ENCODE measurements at regions not wholly inside any gene's neighbourhood (a gene's known extent, or its start where the extent isn't known, plus 50 kb on each side); places are given as distances from the start of the nearest gene placed in this dataset.

DNA sequence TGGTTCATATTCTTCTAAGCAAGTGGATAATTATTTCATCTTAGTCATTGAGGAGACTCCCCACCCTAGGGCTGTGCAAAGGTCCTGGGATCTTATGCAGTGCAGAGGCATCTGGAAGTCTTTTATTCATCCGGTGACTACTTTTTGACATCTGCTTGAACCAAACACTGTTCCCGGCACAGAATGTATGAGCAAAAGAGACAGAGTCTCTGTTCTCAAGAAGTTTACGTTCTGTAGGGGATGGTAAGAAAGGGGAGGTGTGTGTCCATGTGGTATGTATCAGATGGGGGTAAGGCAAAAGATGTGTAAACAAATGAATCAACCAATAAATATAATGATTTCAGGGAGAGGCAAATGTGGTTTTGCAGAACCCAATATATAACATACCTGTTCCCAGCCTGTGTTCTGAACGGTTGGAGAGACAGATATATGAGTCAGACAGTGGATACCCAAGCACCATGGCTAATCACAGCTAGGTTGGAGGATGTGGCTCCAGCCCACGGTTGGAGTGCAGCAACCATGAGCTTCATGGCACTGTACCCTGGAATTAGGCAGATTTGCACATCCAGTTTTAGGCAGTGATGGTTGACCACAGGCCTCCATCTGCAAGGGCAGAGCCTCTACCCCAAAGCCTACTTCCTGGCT, 75.1 kb upstream of the CADM1 start:
- no peak for DNase-seq

DNA sequence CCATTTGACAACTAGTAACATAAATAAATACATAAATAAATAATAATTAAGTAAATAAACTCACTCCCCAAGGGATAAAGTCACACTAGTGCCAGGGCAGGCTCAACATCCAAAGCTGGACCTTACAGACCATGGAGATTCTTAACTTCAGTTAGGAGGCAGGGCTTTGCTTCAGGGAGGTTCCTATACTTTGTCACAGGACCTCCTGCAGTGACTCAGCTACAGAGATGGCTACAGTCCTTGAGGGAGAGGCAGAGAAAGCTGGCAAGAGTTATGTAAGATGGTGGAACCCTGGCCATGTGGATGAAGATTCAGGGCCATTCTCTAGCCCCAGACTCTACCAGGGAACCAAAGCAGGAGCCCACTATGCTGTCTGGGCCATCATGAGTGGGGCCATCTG, 74.1 kb upstream of the CADM1 start:
- no peak for DNase-seq

DNA sequence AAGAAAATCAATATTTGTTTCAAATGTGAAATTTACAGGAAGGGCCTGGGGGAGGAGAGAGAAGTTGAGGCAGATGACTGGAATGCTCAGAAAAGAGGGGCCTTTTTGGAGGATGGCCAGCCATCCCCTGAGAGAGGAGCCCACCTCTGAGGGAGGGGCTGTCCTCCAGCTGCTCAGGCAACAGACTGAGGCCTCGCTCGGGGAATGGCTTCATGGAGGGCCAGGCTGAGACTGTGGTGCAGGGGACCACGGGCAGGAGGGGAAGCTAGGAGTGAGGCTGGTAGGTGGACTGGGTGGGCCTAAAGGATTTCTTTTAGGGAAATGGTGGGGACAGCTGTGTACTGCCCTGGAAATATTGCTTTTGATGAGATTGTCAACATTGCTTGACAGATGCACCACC, 73.5 kb upstream of the CADM1 start:
- no peak for DNase-seq

DNA sequence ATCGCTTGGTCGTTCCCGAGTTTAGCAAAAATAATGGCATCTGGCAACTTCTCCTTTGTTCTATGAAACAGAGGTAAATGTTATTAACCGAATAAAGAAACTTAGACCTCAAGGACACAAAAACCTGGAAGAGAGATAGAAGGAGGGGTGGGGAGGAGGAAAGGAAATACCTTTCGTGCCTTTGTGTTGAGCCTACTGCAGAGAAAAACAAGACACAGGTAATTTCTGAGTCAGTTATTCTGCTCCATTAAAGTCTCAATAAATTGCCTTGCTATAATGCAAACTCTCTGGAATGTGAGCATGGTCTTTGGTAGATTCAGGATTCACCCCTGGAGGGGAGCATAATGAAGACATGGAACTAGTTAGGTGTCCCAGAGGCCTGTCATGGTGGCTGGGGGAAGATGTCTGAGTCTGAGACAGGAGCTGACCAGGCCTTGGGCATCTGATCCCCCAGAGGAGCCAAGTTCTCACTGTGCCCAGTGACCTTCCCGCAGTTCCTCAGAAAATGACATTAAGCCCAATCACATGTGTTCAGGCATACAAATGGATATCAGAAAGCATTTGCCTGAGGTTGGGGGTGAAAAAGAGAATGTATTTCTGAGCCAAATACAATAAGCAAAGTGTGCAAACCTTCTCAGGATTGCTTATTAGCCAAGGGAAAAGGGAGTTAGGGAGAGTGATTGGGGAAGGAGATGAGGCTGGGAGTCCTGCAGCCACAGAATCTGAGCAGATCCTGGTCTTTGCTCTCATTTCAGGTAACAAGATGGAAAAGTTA, 72.6 kb upstream of the CADM1 start:
- DNase-seq = no peak

GRCh38 chr11:115572551-115572950, 68.3 kb upstream of the CADM1 start:
- no peak for DNase-seq

DNA sequence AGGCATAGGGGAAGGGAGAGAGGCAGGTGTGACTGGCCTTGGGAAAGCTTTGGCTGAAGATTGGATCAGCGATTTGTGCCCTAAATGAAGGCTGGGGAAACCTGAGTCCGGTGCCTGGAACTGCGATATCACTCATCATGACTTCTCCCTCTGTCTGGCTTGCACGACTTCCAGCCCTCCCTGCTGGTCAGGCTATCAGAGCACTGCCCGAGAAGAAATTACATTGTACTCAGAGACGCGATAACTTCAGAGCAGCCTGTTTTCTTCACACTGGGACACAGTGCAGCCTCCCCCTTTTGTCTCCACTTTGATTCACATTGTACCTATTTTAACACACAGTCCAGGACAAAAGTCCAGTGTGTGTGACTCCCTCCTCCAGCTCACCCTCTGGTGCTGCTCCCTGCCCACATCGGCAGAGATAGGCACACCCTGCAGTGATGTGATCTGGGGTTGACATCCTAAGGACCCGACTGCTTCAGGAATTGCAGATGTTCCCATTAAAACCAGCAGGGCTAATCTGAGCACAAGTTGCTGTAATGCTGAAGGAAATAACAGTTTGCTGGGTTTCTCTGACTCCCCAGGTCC, 62.1 kb upstream of the CADM1 start:
- no peak for DNase-seq

- DNase-seq = no peak
These were observed 60.6 kb upstream of the CADM1 start for GRCh38 chr11:115564851-115565250.

- DNase-seq = no peak
These were observed 56.9 kb upstream of the CADM1 start for GRCh38 chr11:115561116-115561515.

DNA sequence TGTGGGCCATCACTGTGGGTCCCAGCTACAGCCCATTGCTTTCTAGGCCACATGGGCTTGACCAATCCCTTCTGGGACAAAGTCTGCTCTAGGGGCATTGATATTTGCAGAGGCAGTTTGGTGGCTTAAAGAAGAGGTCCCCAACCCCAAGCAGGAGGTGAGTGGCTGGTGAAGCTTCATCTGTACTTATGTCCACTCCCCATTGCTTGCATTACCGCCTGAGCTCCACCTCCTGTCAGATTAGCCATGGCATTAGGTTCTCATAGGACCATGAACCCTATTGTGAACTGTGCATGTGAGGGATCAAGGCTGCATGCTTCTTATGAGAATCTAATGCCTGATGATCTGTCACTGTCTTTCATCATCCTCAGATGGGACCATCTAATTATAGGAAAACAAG, 54.4 kb upstream of the CADM1 start:
- no peak for DNase-seq

DNA sequence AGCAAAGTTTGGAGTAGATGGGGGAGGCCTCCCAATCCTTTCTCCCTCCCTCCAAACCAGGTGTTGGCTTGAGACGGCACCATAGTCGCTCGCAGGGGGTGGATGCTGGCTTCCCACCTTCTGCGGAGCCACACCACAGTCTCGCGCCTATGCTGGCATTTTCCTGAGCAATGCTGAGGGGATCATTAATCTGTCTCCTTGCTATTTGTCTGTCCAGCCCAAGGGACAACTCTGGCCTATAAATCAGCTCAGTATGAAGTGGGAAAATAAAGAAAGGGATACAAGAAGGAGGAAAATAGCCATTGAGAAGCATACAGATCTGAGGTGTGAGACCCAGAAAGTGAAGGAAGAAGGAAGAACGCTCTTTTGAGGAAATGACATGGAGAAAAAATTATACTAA, 53.5 kb upstream of the CADM1 start:
- DNase-seq = no peak

DNA sequence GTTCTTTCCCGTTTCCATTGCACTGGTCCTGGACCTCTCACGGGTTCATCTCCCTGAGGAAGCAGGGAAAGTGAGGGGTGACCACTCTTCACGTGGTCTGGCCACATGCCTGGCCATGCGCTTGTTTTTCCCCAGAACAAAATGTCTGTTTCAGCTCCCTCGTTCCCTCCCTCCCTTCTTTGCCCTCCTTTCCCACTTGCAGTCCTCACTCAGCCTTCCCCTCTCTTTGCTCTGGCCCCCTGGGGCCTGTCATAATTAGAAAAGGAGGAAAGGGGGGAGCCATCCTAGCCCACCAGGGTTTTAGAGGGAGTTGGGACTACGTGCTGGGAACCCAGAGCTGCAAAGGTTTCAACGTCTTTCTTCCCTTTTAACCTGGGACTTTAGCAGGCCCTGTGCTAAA, 52.8 kb upstream of the CADM1 start:
- DNase-seq = no peak

GRCh38 chr11:115555336-115556090, 51.3 kb upstream of the CADM1 start:
- no peak for DNase-seq
